SH-SY5Y (cell line): ENCODE measurements at regions not wholly inside any gene's neighbourhood (a gene's known extent, or its start where the extent isn't known, plus 50 kb on each side); places are given as distances from the start of the nearest gene placed in this dataset.

Experiments
- GATA2 ChIP-seq: IDR thresholded peaks from 2 replicates; pipeline ENCODE4 v1.6.1; 2011; ENCODE audit warnings: mild to moderate bottlenecking, low read depth, low read length
- GATA3 ChIP-seq: IDR thresholded peaks from 2 replicates; pipeline ENCODE4 v1.6.1; 2011; ENCODE audit warnings: low read depth, mild to moderate bottlenecking, low read length, moderate library complexity

- peak; percentile 36; the same call in 1 of the 2 replicates for TF ChIP-seq GATA2
- TF ChIP-seq GATA3: peak; percentile 61
Observed at GRCh38 chr11:91761406-91762025, 463.1 kb upstream of the FAT3 start.
